GM12891 (cell line): ENCODE measurements at regions not wholly inside any gene's neighbourhood (a gene's known extent, or its start where the extent isn't known, plus 50 kb on each side); places are given as distances from the start of the nearest gene placed in this dataset.

ENCODE experiments used
- PAX5 ChIP-seq: IDR thresholded peaks from 2 replicates; pipeline ENCODE4 v1.6.1; 2011; ENCODE audit warnings: low read length, moderate library complexity, mild to moderate bottlenecking; ENCODE audit not compliant: insufficient read depth, severe bottlenecking
- POLR2A ChIP-seq: IDR thresholded peaks from 2 replicates; pipeline ENCODE4 v1.6.1; 2011; ENCODE audit warnings: low read depth, low read length, control low read depth
- POLR2AphosphoS5 ChIP-seq: IDR thresholded peaks from 2 replicates; pipeline ENCODE4 v1.6.1; 2011; ENCODE audit warnings: low read depth, low read length, control low read depth
- POU2F2 ChIP-seq: IDR thresholded peaks from 2 replicates; pipeline ENCODE4 v1.6.1; 2011; ENCODE audit warnings: low read depth, mild to moderate bottlenecking, control low read depth, low read length, moderate library complexity
- SPI1 ChIP-seq: IDR thresholded peaks from 2 replicates; pipeline ENCODE4 v1.6.1; 2011; ENCODE audit warnings: low read depth, low read length, control low read depth
- TAF1 ChIP-seq: IDR thresholded peaks from 2 replicates; pipeline ENCODE4 v1.6.1; 2011; ENCODE audit warnings: low read depth, low read length, control low read depth

- TF ChIP-seq POLR2A (no peak), POU2F2 (no peak), POLR2AphosphoS5 (no peak), PAX5 (no peak), SPI1 (no peak), TAF1 (no peak)
Measured at GRCh38 chr13:90261343-90261742, 1086.1 kb upstream of the MIR17HG start.
